Stimulated activated CD4-positive, alpha-beta T cell treated with anti-CD3 and anti-CD28 coated beads, Interleukin-15, amount 100 ng/mL, for 48 hours (primary cell): ENCODE measurements at regions not wholly inside any gene's neighbourhood (a gene's known extent, or its start where the extent isn't known, plus 50 kb on each side); places are given as distances from the start of the nearest gene placed in this dataset.

ENCODE experiments used
- DNase-seq, 2 donors: peaks; one replicate each; pipeline ENCODE4 v3.0.0-alpha.2; 2020; ENCODE audit warnings: low read depth in 2 of 2

GRCh38 chr2:151083856-151084795 is 177.5 kb downstream of the RBM43 start:
- no peak for DNase-seq

GRCh38 chr2:151078889-151079288 is 182.8 kb downstream of the RBM43 start:
- no peak for DNase-seq

- no peak for DNase-seq
These were observed 189.8 kb downstream of the RBM43 start for GRCh38 chr2:151071906-151072305.

- DNase-seq, result no peak
These were observed 190.3 kb downstream of the RBM43 start for GRCh38 chr2:151071382-151071781.

- DNase-seq, result no peak
These were observed 191.4 kb downstream of the RBM43 start for GRCh38 chr2:151070253-151070652.

- DNase-seq, result no peak
These were observed 193.8 kb downstream of the RBM43 start for GRCh38 chr2:151067658-151068369.

GRCh38 chr2:151063271-151063670 is 198.4 kb downstream of the RBM43 start:
- no peak for DNase-seq

- no peak for DNase-seq
These were observed 201.4 kb downstream of the RBM43 start for GRCh38 chr2:151060287-151060686.

GRCh38 chr2:151056870-151057269 is 204.8 kb downstream of the RBM43 start:
- no peak for DNase-seq

GRCh38 chr2:151053661-151053990 is 208.0 kb downstream of the RBM43 start:
- no peak for DNase-seq

GRCh38 chr2:151052850-151053660 is 208.6 kb downstream of the RBM43 start:
- no peak for DNase-seq

- DNase-seq, result peak in 1 of 2 donors; percentile 4
These were observed 210.0 kb downstream of the RBM43 start for GRCh38 chr2:151051574-151052220.

GRCh38 chr2:151049746-151050145 is 211.9 kb downstream of the RBM43 start:
- DNase-seq, result no peak

GRCh38 chr2:151048331-151049054 is 213.2 kb downstream of the RBM43 start:
- no peak for DNase-seq

- no peak for DNase-seq
These were observed 218.2 kb downstream of the RBM43 start for GRCh38 chr2:151043484-151043883.

GRCh38 chr2:151042964-151043363 is 218.7 kb downstream of the RBM43 start:
- no peak for DNase-seq

- DNase-seq, result no peak
These were observed 221.6 kb downstream of the RBM43 start for GRCh38 chr2:151040039-151040438.

GRCh38 chr2:151038516-151038915 is 223.1 kb downstream of the RBM43 start:
- DNase-seq, result no peak

GRCh38 chr2:151037434-151037833 is 224.2 kb downstream of the RBM43 start:
- DNase-seq, result no peak

- DNase-seq, result no peak
These were observed 228.1 kb downstream of the RBM43 start for GRCh38 chr2:151033271-151034248.
